ENCODE measurements at regions not wholly inside any gene's neighbourhood (a gene's known extent, or its start where the extent isn't known, plus 50 kb on each side); places are given as distances from the start of the nearest gene placed in this dataset.

DNA sequence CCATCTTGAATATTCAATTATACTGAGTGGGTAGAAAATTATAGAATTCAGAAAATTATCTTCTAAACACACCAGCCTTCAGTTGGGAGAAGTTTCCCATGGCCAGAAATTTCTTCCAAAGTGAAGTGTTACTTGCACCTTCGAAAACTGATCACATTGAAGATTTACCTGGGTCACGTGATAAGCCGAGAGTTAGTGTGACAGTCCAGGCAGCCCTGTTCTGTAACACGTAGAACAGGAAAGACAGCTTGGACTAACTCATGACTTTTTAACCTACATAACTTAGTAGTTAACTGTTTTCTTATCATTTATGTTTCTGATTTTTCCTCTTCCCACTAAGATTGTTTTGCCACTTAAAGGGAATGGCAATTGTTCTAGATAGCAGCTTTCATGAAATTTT lies 118.3 kb upstream of the MTHFD1L start:
- H3K9me3 Mint-ChIP-seq, result no peaks in the 10 kb centered on the region
- Histone ChIP-seq H3K27ac (ENCODE audit: low read depth, low read length) (no peak overlapping the region), H3K36me3 (ENCODE audit: control insufficient read depth, insufficient read depth, low read length) (no peaks in the 10 kb centered on the region), H3K9me3 (ENCODE audit: control insufficient read depth, low read length) (no peaks in the 10 kb centered on the region), H3K27me3 (ENCODE audit: control insufficient read depth, insufficient read depth, low read length, poor library complexity, severe bottlenecking) (no peaks in the 10 kb centered on the region), H3K4me3 (ENCODE audit: low read length) (no peak overlapping the region), H3K9ac (ENCODE audit: extremely low read depth, low read length, poor library complexity, severe bottlenecking) (no peak overlapping the region), H3K4me1 (ENCODE audit: control insufficient read depth, insufficient read depth, low read length) (no peaks in the 10 kb centered on the region)
- TF ChIP-seq CTCF (conservative IDR thresholded peaks at IDR 0.05), result no peak
- H3K27me3 Mint-ChIP-seq (ENCODE audit: insufficient read depth), result no peaks in the 10 kb centered on the region
- H3K4me3 Mint-ChIP-seq, result no peak overlapping the region
- no peak for DNase-seq
- 94 to 96% methylated on average over 4 of the region's 4 CpGs for WGBS, 2 experiments (ENCODE audit: insufficient coverage in 1 of 2, insufficient read length in 1 of 2)
- no peaks in the 10 kb centered on the region for H3K4me1 Mint-ChIP-seq
- no peaks in the 10 kb centered on the region for H3K36me3 Mint-ChIP-seq (ENCODE audit: low read depth)
- H3K27ac Mint-ChIP-seq, result no peak overlapping the region

DNA sequence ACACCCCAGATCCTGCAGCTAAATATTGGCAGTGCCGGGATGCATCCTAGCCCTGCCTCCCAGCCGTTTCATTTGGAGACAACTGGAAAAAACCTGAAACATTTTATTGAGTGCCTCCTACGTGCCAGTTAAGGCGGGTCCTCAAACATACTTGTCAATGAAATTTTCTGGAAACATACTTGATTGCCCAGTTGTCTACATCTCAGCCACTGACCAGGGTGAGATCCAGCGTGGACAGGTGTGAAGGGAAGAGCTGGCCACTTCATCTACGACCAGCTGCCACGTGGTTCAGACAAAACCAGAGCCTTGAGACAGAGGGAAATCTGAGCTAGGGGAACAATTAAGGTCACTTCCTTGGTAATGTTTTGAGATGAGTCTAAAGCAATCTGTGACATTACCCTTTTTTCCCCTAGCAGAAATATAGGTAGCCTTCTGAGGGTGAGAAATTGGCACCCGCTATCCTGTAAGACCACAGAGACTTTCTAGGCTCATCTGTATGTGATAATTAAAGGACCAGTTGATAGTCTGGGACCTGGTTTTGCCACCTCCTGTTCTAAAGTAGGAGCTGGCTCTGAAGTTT lies 116.3 kb upstream of the MTHFD1L start:
- Histone ChIP-seq H3K9me3 (ENCODE audit: control insufficient read depth, low read length) (no peaks in the 10 kb centered on the region), H3K4me3 (ENCODE audit: low read length) (no peak overlapping the region), H3K4me1 (ENCODE audit: control insufficient read depth, insufficient read depth, low read length) (no peaks in the 10 kb centered on the region), H3K27ac (ENCODE audit: low read depth, low read length) (no peak overlapping the region), H3K36me3 (ENCODE audit: control insufficient read depth, insufficient read depth, low read length) (no peaks in the 10 kb centered on the region), H3K9ac (ENCODE audit: extremely low read depth, low read length, poor library complexity, severe bottlenecking) (no peak overlapping the region), H3K27me3 (ENCODE audit: control insufficient read depth, insufficient read depth, low read length, poor library complexity, severe bottlenecking) (no peaks in the 10 kb centered on the region)
- H3K36me3 Mint-ChIP-seq (ENCODE audit: low read depth), result no peaks in the 10 kb centered on the region
- DNase-seq, result no peak
- WGBS, 2 experiments (ENCODE audit: insufficient coverage in 1 of 2, insufficient read length in 1 of 2), result 85 to 91% methylated on average over 8 of the region's 8 CpGs
- no peak for TF ChIP-seq CTCF (conservative IDR thresholded peaks at IDR 0.05)
- H3K9me3 Mint-ChIP-seq, result no peaks in the 10 kb centered on the region
- H3K4me3 Mint-ChIP-seq, result no peak overlapping the region
- peaks cover 9% of the 10 kb centered on the region for H3K4me1 Mint-ChIP-seq
- H3K27ac Mint-ChIP-seq, result no peak overlapping the region
- no peaks in the 10 kb centered on the region for H3K27me3 Mint-ChIP-seq (ENCODE audit: insufficient read depth)

DNA sequence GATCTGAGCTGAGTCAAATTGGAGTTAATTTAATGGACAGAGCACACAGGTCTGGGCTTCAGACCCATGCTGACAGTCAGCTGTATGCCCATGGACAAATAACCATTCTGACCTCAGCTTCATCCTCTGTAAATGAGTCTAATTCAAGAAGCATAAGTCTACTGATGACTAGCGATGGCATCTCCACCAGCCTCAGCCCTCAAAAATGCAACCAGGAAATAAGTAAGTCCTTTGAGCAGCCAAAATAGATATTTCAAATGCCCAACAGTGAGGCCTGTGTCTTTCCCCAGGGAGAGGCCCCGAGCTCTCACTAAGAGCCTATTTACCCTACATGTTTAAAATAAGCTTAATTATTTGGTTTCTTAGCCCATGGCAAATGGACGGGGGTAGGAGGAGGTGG lies 114.2 kb upstream of the MTHFD1L start:
- DNase-seq, result no peak
- no peaks in the 10 kb centered on the region for H3K9me3 Mint-ChIP-seq
- H3K9me3 ChIP-seq (ENCODE audit: control insufficient read depth, low read length), result no peaks in the 10 kb centered on the region
- peaks cover 11% of the 10 kb centered on the region for H3K4me1 Mint-ChIP-seq
- H3K27ac Mint-ChIP-seq, result no peak overlapping the region
- 93 to 100% methylated on average over 1 to 3 of the region's 3 CpGs for WGBS, 2 experiments (ENCODE audit: insufficient coverage in 1 of 2, insufficient read length in 1 of 2)
- H3K27ac ChIP-seq (ENCODE audit: low read depth, low read length), result no peak overlapping the region
- H3K27me3 Mint-ChIP-seq (ENCODE audit: insufficient read depth), result no peaks in the 10 kb centered on the region
- H3K27me3 ChIP-seq (ENCODE audit: control insufficient read depth, insufficient read depth, low read length, poor library complexity, severe bottlenecking), result no peaks in the 10 kb centered on the region
- H3K4me3 ChIP-seq (ENCODE audit: low read length), result no peak overlapping the region
- no peak overlapping the region for H3K9ac ChIP-seq (ENCODE audit: extremely low read depth, low read length, poor library complexity, severe bottlenecking)
- no peak for TF ChIP-seq CTCF (conservative IDR thresholded peaks at IDR 0.05)
- no peaks in the 10 kb centered on the region for H3K36me3 ChIP-seq (ENCODE audit: control insufficient read depth, insufficient read depth, low read length)
- H3K4me1 ChIP-seq (ENCODE audit: control insufficient read depth, insufficient read depth, low read length), result no peaks in the 10 kb centered on the region
- H3K4me3 Mint-ChIP-seq, result no peak overlapping the region
- H3K36me3 Mint-ChIP-seq (ENCODE audit: low read depth), result no peaks in the 10 kb centered on the region

Data from endodermal cell (in vitro differentiated cells).